Loucy (cell line): ENCODE measurements at regions not wholly inside any gene's neighbourhood (a gene's known extent, or its start where the extent isn't known, plus 50 kb on each side); places are given as distances from the start of the nearest gene placed in this dataset.

Source experiments
- H2AFZ ChIP-seq: fragments of 200-600 bp; sonication (generic); 2 replicates; pipeline ENCODE4 v1.6.0; 2016; ENCODE audit warnings: antibody characterized with exemption, mild to moderate bottlenecking, low read length, moderate library complexity
- H3F3A ChIP-seq: fragments of 200-600 bp; 2 replicates; pipeline ENCODE4 v1.6.0; 2016; ENCODE audit warnings: antibody characterized with exemption, low read depth, mild to moderate bottlenecking
- H3K27me3 ChIP-seq: fragments of 200-600 bp; sonication (generic); 2 replicates; pipeline ENCODE4 v1.6.1; 2014; ENCODE audit warnings: low read length, mild to moderate bottlenecking; ENCODE audit not compliant: insufficient read depth, poor library complexity, severe bottlenecking
- H3K36me3 ChIP-seq: fragments of 200-600 bp; sonication (generic); 2 replicates; pipeline ENCODE4 v1.6.1; 2016; ENCODE audit warnings: low read length; ENCODE audit not compliant: insufficient read depth
- H3K4me1 ChIP-seq: fragments of 200-600 bp; sonication (generic); 2 replicates; pipeline ENCODE4 v1.5.1; 2014; ENCODE audit warnings: low read length, mild to moderate bottlenecking; ENCODE audit not compliant: insufficient read depth, poor library complexity, severe bottlenecking
- H3K4me2 ChIP-seq: fragments of 200-600 bp; sonication (generic); 2 replicates; pipeline ENCODE4 v1.6.0; 2014; ENCODE audit warnings: antibody characterized with exemption, low read length, low read depth, mild to moderate bottlenecking; ENCODE audit not compliant: poor library complexity, severe bottlenecking
- H3K4me3 ChIP-seq: fragments of 200-600 bp; sonication (generic); 2 replicates; pipeline ENCODE4 v1.5.1; 2014; ENCODE audit warnings: low read length, mild to moderate bottlenecking, mixed read lengths; ENCODE audit not compliant: poor library complexity, severe bottlenecking
- H3K79me2 ChIP-seq: fragments of 200-600 bp; sonication (generic); 2 replicates; pipeline ENCODE4 v1.6.1; 2014; ENCODE audit warnings: low read length; ENCODE audit not compliant: insufficient read depth
- H3K9ac ChIP-seq: fragments of 200-600 bp; sonication (generic); 2 replicates; pipeline ENCODE4 v1.6.0; 2014; ENCODE audit warnings: mild to moderate bottlenecking, low read depth, low read length, moderate library complexity; ENCODE audit not compliant: poor library complexity, severe bottlenecking
- H3K9me2 ChIP-seq: fragments of 200-600 bp; sonication (generic); replicated peaks from 2 replicates; pipeline ENCODE4 v1.6.1; 2016; ENCODE audit warnings: low read depth, low read length, mixed read lengths
- H3K9me3 ChIP-seq: fragments of 200-600 bp; sonication (generic); 2 replicates; pipeline ENCODE4 v1.6.1; 2014; ENCODE audit warnings: mild to moderate bottlenecking, antibody characterized with exemption, low read length, low read depth; ENCODE audit not compliant: insufficient read depth
- H4K20me1 ChIP-seq: fragments of 200-600 bp; sonication (generic); 2 replicates; pipeline ENCODE4 v1.6.0; 2014; ENCODE audit warnings: antibody characterized with exemption, low read length, mild to moderate bottlenecking; ENCODE audit not compliant: insufficient read depth, poor library complexity, severe bottlenecking
- EZH2phosphoT487 ChIP-seq: fragments of 200-600 bp; IDR thresholded peaks from 2 replicates; pipeline ENCODE4 v1.6.1; 2018; ENCODE audit warnings: antibody characterized with exemption, mild to moderate bottlenecking, moderate library complexity, borderline replicate concordance
- TF ChIP-seq, protein P1 (sequence below): fragments of 200-600 bp; sonication (generic); conservative IDR thresholded peaks from 2 replicates; pipeline ENCODE4 v1.5.1; 2014; ENCODE audit warnings: mild to moderate bottlenecking, antibody characterized with exemption, low read length

DNA sequence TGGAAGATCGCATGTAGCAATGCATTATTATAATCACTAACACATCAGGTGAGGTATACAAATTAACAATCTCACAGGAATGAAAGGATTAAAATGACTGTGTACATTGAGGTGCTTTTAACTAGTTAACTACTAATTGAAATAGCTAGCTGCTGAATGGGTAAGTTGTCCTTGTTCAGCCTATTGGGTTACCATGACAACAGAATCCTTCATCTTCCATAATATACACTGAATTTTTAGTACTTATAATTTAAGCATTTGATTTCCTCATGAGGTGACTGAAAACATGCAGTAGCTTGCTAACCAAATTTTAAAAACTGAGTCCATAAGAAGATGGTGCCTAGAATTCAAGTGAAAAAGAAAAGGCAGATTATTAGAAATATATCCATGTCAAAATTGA lies 347.9 kb downstream of the FAT3 start:
- Histone ChIP-seq H3K9me2 (no peaks in the 10 kb centered on the region), H2AFZ (no peak overlapping the region), H3K36me3 (no peaks in the 10 kb centered on the region), H3K9me3 (no peaks in the 10 kb centered on the region), H3K9ac (no peak overlapping the region), H3K27me3 (no peaks in the 10 kb centered on the region), H3K79me2 (no peaks in the 10 kb centered on the region), H3F3A (no peaks in the 10 kb centered on the region), H3K4me2 (no peak overlapping the region), H3K4me3 (no peak overlapping the region), H4K20me1 (no peaks in the 10 kb centered on the region), H3K4me1 (no peaks in the 10 kb centered on the region)
- TF ChIP-seq, protein P1, sequence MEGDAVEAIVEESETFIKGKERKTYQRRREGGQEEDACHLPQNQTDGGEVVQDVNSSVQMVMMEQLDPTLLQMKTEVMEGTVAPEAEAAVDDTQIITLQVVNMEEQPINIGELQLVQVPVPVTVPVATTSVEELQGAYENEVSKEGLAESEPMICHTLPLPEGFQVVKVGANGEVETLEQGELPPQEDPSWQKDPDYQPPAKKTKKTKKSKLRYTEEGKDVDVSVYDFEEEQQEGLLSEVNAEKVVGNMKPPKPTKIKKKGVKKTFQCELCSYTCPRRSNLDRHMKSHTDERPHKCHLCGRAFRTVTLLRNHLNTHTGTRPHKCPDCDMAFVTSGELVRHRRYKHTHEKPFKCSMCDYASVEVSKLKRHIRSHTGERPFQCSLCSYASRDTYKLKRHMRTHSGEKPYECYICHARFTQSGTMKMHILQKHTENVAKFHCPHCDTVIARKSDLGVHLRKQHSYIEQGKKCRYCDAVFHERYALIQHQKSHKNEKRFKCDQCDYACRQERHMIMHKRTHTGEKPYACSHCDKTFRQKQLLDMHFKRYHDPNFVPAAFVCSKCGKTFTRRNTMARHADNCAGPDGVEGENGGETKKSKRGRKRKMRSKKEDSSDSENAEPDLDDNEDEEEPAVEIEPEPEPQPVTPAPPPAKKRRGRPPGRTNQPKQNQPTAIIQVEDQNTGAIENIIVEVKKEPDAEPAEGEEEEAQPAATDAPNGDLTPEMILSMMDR = no peak
- TF ChIP-seq EZH2phosphoT487 = no peak

DNA sequence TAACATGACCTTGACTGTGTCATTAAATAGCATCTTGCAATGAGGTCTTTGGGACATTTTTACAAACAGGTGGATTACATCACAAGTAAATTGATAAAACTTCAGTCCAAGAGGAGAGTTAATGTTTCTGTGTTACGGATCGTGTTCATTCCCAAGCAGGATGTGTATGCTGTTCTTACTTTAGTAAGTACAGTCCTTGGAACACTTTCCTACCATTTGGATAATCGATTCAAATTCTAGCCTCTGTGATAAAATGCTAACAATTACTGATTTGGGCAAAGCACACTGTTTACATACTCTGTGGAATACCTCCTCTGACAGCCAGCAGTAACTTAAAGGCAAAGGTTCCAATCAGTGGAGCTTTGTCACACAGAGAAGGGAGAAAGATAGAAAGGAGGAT lies 351.7 kb downstream of the FAT3 start:
- Histone ChIP-seq H3K4me1 (no peaks in the 10 kb centered on the region), H3K9ac (no peak overlapping the region), H2AFZ (no peak overlapping the region), H3K9me3 (no peaks in the 10 kb centered on the region), H3K4me2 (no peak overlapping the region), H3K79me2 (no peaks in the 10 kb centered on the region), H3K9me2 (no peaks in the 10 kb centered on the region), H3K27me3 (no peaks in the 10 kb centered on the region), H4K20me1 (no peaks in the 10 kb centered on the region), H3F3A (no peaks in the 10 kb centered on the region), H3K36me3 (no peaks in the 10 kb centered on the region), H3K4me3 (no peak overlapping the region)
- TF ChIP-seq, protein P1 = no peak
- TF ChIP-seq EZH2phosphoT487 = no peak

DNA sequence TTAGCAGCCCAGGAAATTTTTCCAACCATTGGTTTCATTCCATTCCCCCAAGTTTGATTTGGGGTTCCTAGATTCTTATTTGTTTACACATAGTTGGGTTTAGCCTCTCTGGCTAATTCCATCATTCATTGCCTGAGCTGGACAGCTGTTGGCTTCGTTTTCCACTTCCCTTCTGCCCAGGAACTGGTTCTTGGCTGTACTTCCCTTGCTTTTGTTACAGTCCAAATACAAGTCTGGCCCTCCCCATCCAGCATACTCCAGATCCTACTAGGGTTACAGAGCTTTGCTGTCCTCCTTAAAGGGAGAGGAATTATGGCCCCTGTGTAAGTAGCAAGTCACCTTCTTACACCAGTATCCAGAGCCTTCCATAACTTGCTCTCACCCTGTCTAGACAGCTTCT lies 356.3 kb downstream of the FAT3 start:
- no peak overlapping the region for H2AFZ ChIP-seq
- H3K27me3 ChIP-seq = no peaks in the 10 kb centered on the region
- no peaks in the 10 kb centered on the region for H3K4me1 ChIP-seq
- no peak for TF ChIP-seq EZH2phosphoT487
- TF ChIP-seq, protein P1 = no peak
- no peaks in the 10 kb centered on the region for H3K79me2 ChIP-seq
- no peak overlapping the region for H3K9ac ChIP-seq
- no peaks in the 10 kb centered on the region for H3K9me3 ChIP-seq
- no peak overlapping the region for H3K4me2 ChIP-seq
- no peaks in the 10 kb centered on the region for H3K36me3 ChIP-seq
- H3K9me2 ChIP-seq = no peaks in the 10 kb centered on the region
- no peaks in the 10 kb centered on the region for H3F3A ChIP-seq
- H4K20me1 ChIP-seq = no peaks in the 10 kb centered on the region
- H3K4me3 ChIP-seq = no peak overlapping the region
